ENCODE measurements at regions not wholly inside any gene's neighbourhood (a gene's known extent, or its start where the extent isn't known, plus 50 kb on each side); places are given as distances from the start of the nearest gene placed in this dataset.

DNA sequence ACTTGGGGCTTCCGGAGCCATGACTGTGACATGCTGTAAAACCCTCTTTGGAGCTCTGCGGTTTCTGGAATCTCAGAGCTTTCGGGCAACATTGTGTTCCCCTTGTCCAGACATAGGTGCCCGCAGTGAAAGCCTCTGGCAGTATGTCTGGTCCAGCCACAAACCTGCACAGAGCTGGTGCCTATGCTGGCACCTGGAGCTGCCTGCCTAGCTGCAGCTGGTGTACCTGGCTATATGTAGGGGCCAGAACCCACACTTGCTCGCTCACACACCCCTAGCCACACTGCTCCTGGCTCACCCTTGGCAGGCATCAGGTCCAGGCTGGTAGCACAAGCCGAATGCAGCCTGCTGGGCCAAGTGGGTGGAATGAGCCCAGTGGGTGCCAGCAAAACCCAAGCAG is 861.1 kb downstream of the FLRT2 start:
- H3F3A ChIP-seq (ENCODE audit: insufficient read depth, low read length, poor library complexity, severe bottlenecking): no peaks in the 10 kb centered on the region
- no peaks in the 10 kb centered on the region for H3K36me3 ChIP-seq (ENCODE audit: insufficient read depth, low read length)
- no peaks in the 10 kb centered on the region for H3K79me2 ChIP-seq (replicated peaks; ENCODE audit: insufficient read depth, low read length)
- H3K4me3 ChIP-seq (ENCODE audit: low read length): no peak overlapping the region
- no peaks in the 10 kb centered on the region for H3K9me2 ChIP-seq (ENCODE audit: insufficient read depth, low read length)
- H2AFZ ChIP-seq (ENCODE audit: low read depth, low read length): no peak overlapping the region
- no peak for TF ChIP-seq TAF1 (IDR thresholded peaks at IDR 0.05; ENCODE audit: low read depth)
- TF ChIP-seq EZH2 (IDR thresholded peaks at IDR 0.05; ENCODE audit: borderline replicate concordance, insufficient read depth, low read length, poor library complexity, severe bottlenecking): no peak
- TF ChIP-seq SMC3 (conservative IDR thresholded peaks at IDR 0.05; ENCODE audit: poor library complexity): no peak
- TF ChIP-seq, protein P1, sequence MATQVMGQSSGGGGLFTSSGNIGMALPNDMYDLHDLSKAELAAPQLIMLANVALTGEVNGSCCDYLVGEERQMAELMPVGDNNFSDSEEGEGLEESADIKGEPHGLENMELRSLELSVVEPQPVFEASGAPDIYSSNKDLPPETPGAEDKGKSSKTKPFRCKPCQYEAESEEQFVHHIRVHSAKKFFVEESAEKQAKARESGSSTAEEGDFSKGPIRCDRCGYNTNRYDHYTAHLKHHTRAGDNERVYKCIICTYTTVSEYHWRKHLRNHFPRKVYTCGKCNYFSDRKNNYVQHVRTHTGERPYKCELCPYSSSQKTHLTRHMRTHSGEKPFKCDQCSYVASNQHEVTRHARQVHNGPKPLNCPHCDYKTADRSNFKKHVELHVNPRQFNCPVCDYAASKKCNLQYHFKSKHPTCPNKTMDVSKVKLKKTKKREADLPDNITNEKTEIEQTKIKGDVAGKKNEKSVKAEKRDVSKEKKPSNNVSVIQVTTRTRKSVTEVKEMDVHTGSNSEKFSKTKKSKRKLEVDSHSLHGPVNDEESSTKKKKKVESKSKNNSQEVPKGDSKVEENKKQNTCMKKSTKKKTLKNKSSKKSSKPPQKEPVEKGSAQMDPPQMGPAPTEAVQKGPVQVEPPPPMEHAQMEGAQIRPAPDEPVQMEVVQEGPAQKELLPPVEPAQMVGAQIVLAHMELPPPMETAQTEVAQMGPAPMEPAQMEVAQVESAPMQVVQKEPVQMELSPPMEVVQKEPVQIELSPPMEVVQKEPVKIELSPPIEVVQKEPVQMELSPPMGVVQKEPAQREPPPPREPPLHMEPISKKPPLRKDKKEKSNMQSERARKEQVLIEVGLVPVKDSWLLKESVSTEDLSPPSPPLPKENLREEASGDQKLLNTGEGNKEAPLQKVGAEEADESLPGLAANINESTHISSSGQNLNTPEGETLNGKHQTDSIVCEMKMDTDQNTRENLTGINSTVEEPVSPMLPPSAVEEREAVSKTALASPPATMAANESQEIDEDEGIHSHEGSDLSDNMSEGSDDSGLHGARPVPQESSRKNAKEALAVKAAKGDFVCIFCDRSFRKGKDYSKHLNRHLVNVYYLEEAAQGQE (IDR thresholded peaks at IDR 0.05; ENCODE audit: borderline replicate concordance): no peak
- TF ChIP-seq MXI1 (conservative IDR thresholded peaks at IDR 0.05; ENCODE audit: poor library complexity, severe bottlenecking): no peak
- no peak for TF ChIP-seq RAD21 (conservative IDR thresholded peaks at IDR 0.05)
- no peak for TF ChIP-seq EP300 (conservative IDR thresholded peaks at IDR 0.05; ENCODE audit: poor library complexity, severe bottlenecking)
- TF ChIP-seq, protein P2, sequence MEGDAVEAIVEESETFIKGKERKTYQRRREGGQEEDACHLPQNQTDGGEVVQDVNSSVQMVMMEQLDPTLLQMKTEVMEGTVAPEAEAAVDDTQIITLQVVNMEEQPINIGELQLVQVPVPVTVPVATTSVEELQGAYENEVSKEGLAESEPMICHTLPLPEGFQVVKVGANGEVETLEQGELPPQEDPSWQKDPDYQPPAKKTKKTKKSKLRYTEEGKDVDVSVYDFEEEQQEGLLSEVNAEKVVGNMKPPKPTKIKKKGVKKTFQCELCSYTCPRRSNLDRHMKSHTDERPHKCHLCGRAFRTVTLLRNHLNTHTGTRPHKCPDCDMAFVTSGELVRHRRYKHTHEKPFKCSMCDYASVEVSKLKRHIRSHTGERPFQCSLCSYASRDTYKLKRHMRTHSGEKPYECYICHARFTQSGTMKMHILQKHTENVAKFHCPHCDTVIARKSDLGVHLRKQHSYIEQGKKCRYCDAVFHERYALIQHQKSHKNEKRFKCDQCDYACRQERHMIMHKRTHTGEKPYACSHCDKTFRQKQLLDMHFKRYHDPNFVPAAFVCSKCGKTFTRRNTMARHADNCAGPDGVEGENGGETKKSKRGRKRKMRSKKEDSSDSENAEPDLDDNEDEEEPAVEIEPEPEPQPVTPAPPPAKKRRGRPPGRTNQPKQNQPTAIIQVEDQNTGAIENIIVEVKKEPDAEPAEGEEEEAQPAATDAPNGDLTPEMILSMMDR (IDR thresholded peaks at IDR 0.05; ENCODE audit: poor library complexity, severe bottlenecking): no peak
- TF ChIP-seq POLR2AphosphoS5 (IDR thresholded peaks at IDR 0.05): no peak
- no peaks in the 10 kb centered on the region for H3K27me3 ChIP-seq (ENCODE audit: insufficient read depth, low read depth, low read length)
- H3K4me2 ChIP-seq (ENCODE audit: low read length): no peak overlapping the region
- no peak overlapping the region for H3K9ac ChIP-seq (ENCODE audit: low read length)
- H3K27ac ChIP-seq (ENCODE audit: low read length): no peak overlapping the region
- no peaks in the 10 kb centered on the region for H3K9me3 ChIP-seq (ENCODE audit: low read length)
- H4K20me1 ChIP-seq (ENCODE audit: insufficient read depth): no peaks in the 10 kb centered on the region

DNA sequence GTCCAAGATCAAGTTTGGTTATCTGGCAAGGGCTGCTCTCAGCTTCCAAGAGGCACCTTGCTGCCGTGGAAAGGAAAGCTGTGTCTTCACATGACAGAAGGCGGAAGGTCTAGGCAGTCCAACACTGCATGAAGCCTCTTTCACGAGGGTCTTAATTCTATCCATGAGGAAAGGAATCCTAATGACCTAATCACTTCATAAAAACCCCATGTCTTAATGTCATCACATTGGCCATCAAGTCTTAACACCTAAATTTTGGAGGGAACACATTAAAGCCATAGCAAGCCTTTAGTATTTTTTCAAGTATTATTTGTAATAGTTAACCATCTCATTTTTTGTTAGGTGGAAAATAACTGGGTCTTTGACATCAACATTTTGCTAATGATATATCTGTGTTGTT is 858.3 kb downstream of the FLRT2 start:
- Histone ChIP-seq H3K79me2 (replicated peaks; ENCODE audit: insufficient read depth, low read length) (no peaks in the 10 kb centered on the region), H3K9me2 (ENCODE audit: insufficient read depth, low read length) (no peaks in the 10 kb centered on the region), H3K27ac (ENCODE audit: low read length) (no peak overlapping the region), H2AFZ (ENCODE audit: low read depth, low read length) (no peak overlapping the region), H3F3A (ENCODE audit: insufficient read depth, low read length, poor library complexity, severe bottlenecking) (no peaks in the 10 kb centered on the region), H3K9me3 (ENCODE audit: low read length) (no peaks in the 10 kb centered on the region), H3K4me2 (ENCODE audit: low read length) (no peak overlapping the region), H3K27me3 (ENCODE audit: insufficient read depth, low read depth, low read length) (no peaks in the 10 kb centered on the region), H3K36me3 (ENCODE audit: insufficient read depth, low read length) (no peaks in the 10 kb centered on the region), H3K9ac (ENCODE audit: low read length) (no peak overlapping the region), H3K4me3 (ENCODE audit: low read length) (no peak overlapping the region), H4K20me1 (ENCODE audit: insufficient read depth) (no peaks in the 10 kb centered on the region)
- TF ChIP-seq TAF1 (IDR thresholded peaks at IDR 0.05; ENCODE audit: low read depth) (no peak), EP300 (conservative IDR thresholded peaks at IDR 0.05; ENCODE audit: poor library complexity, severe bottlenecking) (no peak), EZH2 (IDR thresholded peaks at IDR 0.05; ENCODE audit: borderline replicate concordance, insufficient read depth, low read length, poor library complexity, severe bottlenecking) (no peak), SMC3 (conservative IDR thresholded peaks at IDR 0.05; ENCODE audit: poor library complexity) (no peak), POLR2AphosphoS5 (IDR thresholded peaks at IDR 0.05) (no peak), RAD21 (conservative IDR thresholded peaks at IDR 0.05) (no peak), MXI1 (conservative IDR thresholded peaks at IDR 0.05; ENCODE audit: poor library complexity, severe bottlenecking) (no peak)
- TF ChIP-seq, protein P1 (IDR thresholded peaks at IDR 0.05; ENCODE audit: borderline replicate concordance): no peak
- TF ChIP-seq, protein P2 (IDR thresholded peaks at IDR 0.05; ENCODE audit: poor library complexity, severe bottlenecking): no peak
